Calu3 (cell line): ENCODE measurements at regions not wholly inside any gene's neighbourhood (a gene's known extent, or its start where the extent isn't known, plus 50 kb on each side); places are given as distances from the start of the nearest gene placed in this dataset.
"Not testable (repeated sequence)": the region's sequence is repeated elsewhere in the genome, so short reads cannot be mapped to it uniquely, and the experiment has no call there.

Source experiments
- BruUV-seq: library from RNA; stranded (reverse); fragments of 400-500 nt; replicated peaks from 2 replicates; lab custom pipeline; 2021; lab: Mats Ljungman, UMichigan
- CTCF ChIA-PET: fragments of 300-600 bp; sonication (Branson Sonifier 250); formaldehyde crosslinking; loops from one replicate; lab custom pipeline; 2022; ENCODE audit warnings: antibody characterized with exemption; lab: Charles Lee
- DNase-seq: peaks from one replicate; pipeline ENCODE4 v3.0.0; 2022
- H3K27ac Mint-ChIP-seq: one replicate; pipeline ENCODE4 v1.8.0; 2022; ENCODE audit warnings: mixed read lengths; ENCODE audit not compliant: unreplicated experiment
- H3K27me3 Mint-ChIP-seq: one replicate; pipeline ENCODE4 v1.8.0; 2022; ENCODE audit warnings: mixed read lengths; ENCODE audit not compliant: unreplicated experiment
- H3K36me3 Mint-ChIP-seq: one replicate; pipeline ENCODE4 v1.8.0; 2022; ENCODE audit warnings: mild to moderate bottlenecking, moderate library complexity, mixed read lengths; ENCODE audit not compliant: insufficient read depth, unreplicated experiment
- H3K4me1 Mint-ChIP-seq: one replicate; pipeline ENCODE4 v1.8.0; 2022; ENCODE audit warnings: mild to moderate bottlenecking, low read depth, mixed read lengths; ENCODE audit not compliant: unreplicated experiment
- H3K4me3 Mint-ChIP-seq: one replicate; pipeline ENCODE4 v1.8.0; 2022; ENCODE audit warnings: mild to moderate bottlenecking, low read depth, moderate library complexity, mixed read lengths; ENCODE audit not compliant: unreplicated experiment
- H3K9me3 Mint-ChIP-seq: one replicate; pipeline ENCODE4 v1.8.0; 2022; ENCODE audit warnings: low read depth, mixed read lengths; ENCODE audit not compliant: unreplicated experiment
- CTCF ChIP-seq: fragments of 200-600 bp; IDR thresholded peaks from one replicate; pipeline ENCODE4 v1.8.0; 2022; ENCODE audit warnings: antibody characterized with exemption; ENCODE audit not compliant: unreplicated experiment
- intact Hi-C: fragments of 100-400 bp; cut with micrococcal nuclease; formaldehyde crosslinking; loops from one replicate; pipeline ENCODE4 v1.10.0; 2022; ENCODE audit not compliant: unreplicated experiment

GRCh38 chr17:73910821-73911515 is 266.7 kb upstream of the SDK2 start:
- no peak overlapping the region for H3K4me3 Mint-ChIP-seq
- BruUV-seq, result no TSS peak
- H3K4me1 Mint-ChIP-seq, result no peaks in the 10 kb centered on the region
- H3K27me3 Mint-ChIP-seq, result peaks cover 75% of the 10 kb centered on the region
- TF ChIP-seq CTCF, result no peak
- H3K27ac Mint-ChIP-seq, result no peak overlapping the region
- no peak for DNase-seq
- intact Hi-C loops, result no loop called here
- H3K36me3 Mint-ChIP-seq, result no peaks in the 10 kb centered on the region
- CTCF ChIA-PET, result no interaction called here
- H3K9me3 Mint-ChIP-seq, result peaks cover 3% of the 10 kb centered on the region

- TF ChIP-seq CTCF, result no peak
- Mint-ChIP-seq H3K9me3 (peaks cover 3% of the 10 kb centered on the region), H3K27me3 (peaks cover 75% of the 10 kb centered on the region), H3K36me3 (no peaks in the 10 kb centered on the region), H3K27ac (no peak overlapping the region), H3K4me3 (no peak overlapping the region), H3K4me1 (no peaks in the 10 kb centered on the region)
- intact Hi-C loops, result no loop called here
- BruUV-seq, result no TSS peak
- CTCF ChIA-PET, result no interaction called here
- DNase-seq, result no peak
Measured at GRCh38 chr17:73911726-73912372, 267.6 kb upstream of the SDK2 start.

GRCh38 chr17:73912373-73912746 is 268.1 kb upstream of the SDK2 start:
- CTCF ChIA-PET, result no interaction called here
- no peak for DNase-seq
- Mint-ChIP-seq H3K27ac (no peak overlapping the region), H3K36me3 (no peaks in the 10 kb centered on the region), H3K4me1 (no peaks in the 10 kb centered on the region), H3K4me3 (no peak overlapping the region), H3K9me3 (peaks cover 3% of the 10 kb centered on the region), H3K27me3 (peaks cover 71% of the 10 kb centered on the region)
- intact Hi-C loops, result no loop called here
- no peak for TF ChIP-seq CTCF
- BruUV-seq, result no TSS peak

- BruUV-seq, result no TSS peak
- Mint-ChIP-seq H3K4me3 (no peak overlapping the region), H3K27me3 (peaks cover 59% of the 10 kb centered on the region), H3K9me3 (peaks cover 3% of the 10 kb centered on the region), H3K36me3 (no peaks in the 10 kb centered on the region), H3K27ac (no peak overlapping the region), H3K4me1 (no peaks in the 10 kb centered on the region)
- intact Hi-C loops, result no loop called here
- no peak for TF ChIP-seq CTCF
- DNase-seq, result no peak
- CTCF ChIA-PET, result no interaction called here
Measured at GRCh38 chr17:73914536-73915274, 270.5 kb upstream of the SDK2 start.

- BruUV-seq, H3K9me3 Mint-ChIP-seq, H3K27ac Mint-ChIP-seq, H3K4me3 Mint-ChIP-seq, DNase-seq, CTCF ChIA-PET, intact Hi-C loops, H3K4me1 Mint-ChIP-seq, H3K36me3 Mint-ChIP-seq: not testable (repeated sequence)
- peaks cover 42% of the 10 kb centered on the region for H3K27me3 Mint-ChIP-seq
Measured at GRCh38 chr17:73919033-73919432, 274.8 kb upstream of the SDK2 start.
